DOHH2 (cell line): ENCODE measurements at regions not wholly inside any gene's neighbourhood (a gene's known extent, or its start where the extent isn't known, plus 50 kb on each side); places are given as distances from the start of the nearest gene placed in this dataset.

Source experiments
- H3F3A ChIP-seq: fragments of 200-600 bp; sonication (generic), shearing (Covaris generic); 2 replicates; pipeline ENCODE4 v1.6.0; 2016; ENCODE audit warnings: antibody characterized with exemption, mild to moderate bottlenecking; ENCODE audit not compliant: control insufficient read depth, insufficient read depth
- H3K27ac ChIP-seq: fragments of 200-600 bp; sonication (generic); 2 replicates; pipeline ENCODE4 v1.5.1; 2014; ENCODE audit warnings: low read depth, mild to moderate bottlenecking, low read length, moderate library complexity
- H3K27me3 ChIP-seq: fragments of 200-600 bp; sonication (generic); 2 replicates; pipeline ENCODE4 v1.6.1; 2014; ENCODE audit warnings: mild to moderate bottlenecking, low read length, mixed read lengths; ENCODE audit not compliant: control insufficient read depth
- H3K36me3 ChIP-seq: fragments of 200-600 bp; sonication (generic); 2 replicates; pipeline ENCODE4 v1.6.1; 2014; ENCODE audit warnings: mild to moderate bottlenecking, low read length, moderate library complexity, mixed read lengths; ENCODE audit not compliant: control insufficient read depth
- H3K4me1 ChIP-seq: fragments of 200-600 bp; sonication (generic); 2 replicates; pipeline ENCODE4 v1.6.1; 2014; ENCODE audit warnings: mild to moderate bottlenecking, low read length, mixed read lengths; ENCODE audit not compliant: control insufficient read depth
- H3K4me2 ChIP-seq: fragments of 200-600 bp; sonication (generic); 2 replicates; pipeline ENCODE4 v1.6.0; 2014; ENCODE audit warnings: mild to moderate bottlenecking, low read length, moderate library complexity
- H3K4me3 ChIP-seq: fragments of 200-600 bp; sonication (generic); 2 replicates; pipeline ENCODE4 v1.5.1; 2014; ENCODE audit warnings: mild to moderate bottlenecking, low read length, mixed read lengths
- H3K79me2 ChIP-seq: fragments of 200-600 bp; sonication (generic); 2 replicates; pipeline ENCODE4 v1.6.1; 2014; ENCODE audit warnings: mild to moderate bottlenecking, low read length, mixed read lengths; ENCODE audit not compliant: control insufficient read depth
- H3K9me2 ChIP-seq: fragments of 200-600 bp; sonication (generic); replicated peaks from 2 replicates; pipeline ENCODE4 v1.6.1; 2014; ENCODE audit warnings: mild to moderate bottlenecking, low read length, mixed read lengths; ENCODE audit not compliant: control insufficient read depth
- H3K9me3 ChIP-seq: fragments of 200-600 bp; sonication (generic); 2 replicates; pipeline ENCODE4 v1.6.1; 2014; ENCODE audit warnings: antibody characterized with exemption, low read length, mixed read lengths; ENCODE audit not compliant: control insufficient read depth, insufficient read depth
- H4K20me1 ChIP-seq: fragments of 200-600 bp; sonication (generic); 2 replicates; pipeline ENCODE4 v1.6.0; 2014; ENCODE audit warnings: low read depth, mild to moderate bottlenecking, antibody characterized with exemption, low read length, moderate library complexity; ENCODE audit not compliant: control insufficient read depth, insufficient read depth
- CTCF ChIP-seq: fragments of 200-600 bp; sonication (generic); IDR thresholded peaks from one replicate; pipeline ENCODE4 v1.5.1; 2014; ENCODE audit warnings: antibody characterized with exemption, mild to moderate bottlenecking, low read depth, low read length; ENCODE audit not compliant: poor library complexity, severe bottlenecking
- EZH2phosphoT487 ChIP-seq: fragments of 200-600 bp; sonication (generic); IDR thresholded peaks from 2 replicates; pipeline ENCODE4 v1.6.1; 2017; ENCODE audit warnings: borderline replicate concordance, mild to moderate bottlenecking, antibody characterized with exemption, low read length, moderate library complexity, mixed read lengths

GRCh38 chr11:70590356-70590991, 192.1 kb downstream of the CTTN start:
- no peaks in the 10 kb centered on the region for H3K36me3 ChIP-seq
- no peaks in the 10 kb centered on the region for H3F3A ChIP-seq
- no peak overlapping the region for H3K27ac ChIP-seq
- H4K20me1 ChIP-seq: no peaks in the 10 kb centered on the region
- TF ChIP-seq EZH2phosphoT487: no peak
- H3K4me3 ChIP-seq: no peak overlapping the region
- no peaks in the 10 kb centered on the region for H3K4me1 ChIP-seq
- H3K9me2 ChIP-seq: no peaks in the 10 kb centered on the region
- no peaks in the 10 kb centered on the region for H3K27me3 ChIP-seq
- no peak overlapping the region for H3K4me2 ChIP-seq
- H3K9me3 ChIP-seq: no peaks in the 10 kb centered on the region
- H3K79me2 ChIP-seq: no peaks in the 10 kb centered on the region

- TF ChIP-seq CTCF: no peak
- TF ChIP-seq EZH2phosphoT487: no peak
- H3K4me1 ChIP-seq: no peaks in the 10 kb centered on the region
- H3K4me2 ChIP-seq: no peak overlapping the region
- H3K27me3 ChIP-seq: no peaks in the 10 kb centered on the region
- no peaks in the 10 kb centered on the region for H3K9me3 ChIP-seq
- H4K20me1 ChIP-seq: no peaks in the 10 kb centered on the region
- H3K36me3 ChIP-seq: no peaks in the 10 kb centered on the region
- H3K79me2 ChIP-seq: no peaks in the 10 kb centered on the region
- H3K9me2 ChIP-seq: no peaks in the 10 kb centered on the region
- H3F3A ChIP-seq: no peaks in the 10 kb centered on the region
- no peak overlapping the region for H3K27ac ChIP-seq
- no peak overlapping the region for H3K4me3 ChIP-seq
Measured at GRCh38 chr11:70592641-70593165, 194.4 kb downstream of the CTTN start.

GRCh38 chr11:70593446-70593983, 195.2 kb downstream of the CTTN start:
- H3K27me3 ChIP-seq: no peaks in the 10 kb centered on the region
- no peaks in the 10 kb centered on the region for H4K20me1 ChIP-seq
- H3K9me3 ChIP-seq: no peaks in the 10 kb centered on the region
- no peak overlapping the region for H3K27ac ChIP-seq
- H3K4me2 ChIP-seq: no peak overlapping the region
- no peaks in the 10 kb centered on the region for H3K9me2 ChIP-seq
- no peak overlapping the region for H3K4me3 ChIP-seq
- TF ChIP-seq EZH2phosphoT487: no peak
- TF ChIP-seq CTCF: no peak
- H3K4me1 ChIP-seq: no peaks in the 10 kb centered on the region
- no peaks in the 10 kb centered on the region for H3F3A ChIP-seq
- no peaks in the 10 kb centered on the region for H3K36me3 ChIP-seq
- no peaks in the 10 kb centered on the region for H3K79me2 ChIP-seq

GRCh38 chr11:70594031-70594430, 195.7 kb downstream of the CTTN start:
- Histone ChIP-seq H3K4me1 (no peaks in the 10 kb centered on the region), H3K27me3 (no peaks in the 10 kb centered on the region), H3K4me2 (no peak overlapping the region), H3F3A (no peaks in the 10 kb centered on the region), H3K9me2 (no peaks in the 10 kb centered on the region), H3K79me2 (no peaks in the 10 kb centered on the region), H3K36me3 (no peaks in the 10 kb centered on the region), H3K27ac (no peak overlapping the region), H4K20me1 (no peaks in the 10 kb centered on the region), H3K9me3 (no peaks in the 10 kb centered on the region), H3K4me3 (no peak overlapping the region)
- no peak for TF ChIP-seq CTCF
- no peak for TF ChIP-seq EZH2phosphoT487
